Suprapubic skin (tissue), 4 donors: ENCODE measurements at regions not wholly inside any gene's neighbourhood (a gene's known extent, or its start where the extent isn't known, plus 50 kb on each side); places are given as distances from the start of the nearest gene placed in this dataset.

Experiments used
- EP300 ChIP-seq: sonication (generic); formaldehyde crosslinking; IDR thresholded peaks from one replicate; pipeline ENCODE4 v1.6.1; 2017; ENCODE audit warnings: antibody characterized with exemption
- POLR2A ChIP-seq, 2 donors: fragments of 450-650 bp; IDR thresholded peaks; one replicate each; pipeline ENCODE4 v1.6.1; 2017; ENCODE audit warnings: antibody characterized with exemption in 2 of 2, mild to moderate bottlenecking in 2 of 2, moderate library complexity in 2 of 2
- POLR2AphosphoS5 ChIP-seq, 3 donors: sonication (generic); formaldehyde crosslinking; IDR thresholded peaks; one replicate each; pipeline ENCODE4 v1.6.1; 2017; ENCODE audit warnings: antibody characterized with exemption in 3 of 3
- TF ChIP-seq, protein P1 (sequence below), 2 donors: fragments of 200-600 bp in 1 of 2; fragments of 450-650 bp in 1 of 2; sonication (generic) in 1 of 2; IDR thresholded peaks; one replicate each; pipeline ENCODE4 v1.5.1; 2016 to 2019; ENCODE audit warnings: antibody characterized with exemption in 2 of 2, mild to moderate bottlenecking in 1 of 2, moderate library complexity in 1 of 2

DNA sequence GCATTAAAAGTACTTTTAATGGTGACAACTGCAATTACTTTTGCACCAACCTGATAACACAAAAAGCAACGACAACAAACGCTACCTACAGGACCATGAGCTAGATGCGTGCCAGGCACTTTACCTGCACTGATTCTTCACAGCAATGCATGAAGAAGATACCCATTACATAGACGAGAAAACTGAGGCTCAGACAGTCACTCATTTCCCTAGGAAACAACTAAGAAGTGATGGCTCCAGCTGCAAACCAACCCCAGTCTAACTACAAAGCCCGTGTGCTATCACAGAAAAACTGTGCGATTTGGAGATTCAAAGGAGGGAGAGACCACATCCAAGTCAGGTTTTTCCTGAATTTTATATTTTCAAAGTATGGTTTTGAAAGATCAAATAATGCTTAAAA, 80.1 kb upstream of the TP53I11 start:
- TF ChIP-seq, protein P1, sequence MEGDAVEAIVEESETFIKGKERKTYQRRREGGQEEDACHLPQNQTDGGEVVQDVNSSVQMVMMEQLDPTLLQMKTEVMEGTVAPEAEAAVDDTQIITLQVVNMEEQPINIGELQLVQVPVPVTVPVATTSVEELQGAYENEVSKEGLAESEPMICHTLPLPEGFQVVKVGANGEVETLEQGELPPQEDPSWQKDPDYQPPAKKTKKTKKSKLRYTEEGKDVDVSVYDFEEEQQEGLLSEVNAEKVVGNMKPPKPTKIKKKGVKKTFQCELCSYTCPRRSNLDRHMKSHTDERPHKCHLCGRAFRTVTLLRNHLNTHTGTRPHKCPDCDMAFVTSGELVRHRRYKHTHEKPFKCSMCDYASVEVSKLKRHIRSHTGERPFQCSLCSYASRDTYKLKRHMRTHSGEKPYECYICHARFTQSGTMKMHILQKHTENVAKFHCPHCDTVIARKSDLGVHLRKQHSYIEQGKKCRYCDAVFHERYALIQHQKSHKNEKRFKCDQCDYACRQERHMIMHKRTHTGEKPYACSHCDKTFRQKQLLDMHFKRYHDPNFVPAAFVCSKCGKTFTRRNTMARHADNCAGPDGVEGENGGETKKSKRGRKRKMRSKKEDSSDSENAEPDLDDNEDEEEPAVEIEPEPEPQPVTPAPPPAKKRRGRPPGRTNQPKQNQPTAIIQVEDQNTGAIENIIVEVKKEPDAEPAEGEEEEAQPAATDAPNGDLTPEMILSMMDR (IDR thresholded peaks at IDR 0.05): no peak
- TF ChIP-seq POLR2A (IDR thresholded peaks at IDR 0.05) (no peak), EP300 (no peak), POLR2AphosphoS5 (IDR thresholded peaks at IDR 0.05) (no peak)
